Thymus (tissue), 11 donors: ENCODE measurements at regions not wholly inside any gene's neighbourhood (a gene's known extent, or its start where the extent isn't known, plus 50 kb on each side); places are given as distances from the start of the nearest gene placed in this dataset.

Source experiments
- DNase-seq, 9 donors: peaks; one replicate each; pipeline ENCODE4 v3.0.0-alpha.2; 2013; ENCODE audit warnings: low spot score in 9 of 9, low read depth in 6 of 9, missing footprints in 1 of 9
- H3K27ac ChIP-seq, 2 donors: one replicate each; pipeline ENCODE4 v1.5.1; 2013; ENCODE audit warnings: control low read depth in 1 of 2, low read depth in 1 of 2, low read length in 1 of 2, mild to moderate bottlenecking in 1 of 2, moderate library complexity in 1 of 2
- H3K27me3 ChIP-seq, 2 donors: one replicate each; pipeline ENCODE4 v1.5.1; 2013; ENCODE audit warnings: low read length in 1 of 2; ENCODE audit not compliant: control insufficient read depth in 2 of 2, insufficient read depth in 1 of 2
- H3K36me3 ChIP-seq, 2 donors: one replicate each; pipeline ENCODE4 v1.5.1; 2013; ENCODE audit warnings: low read length in 1 of 2, mild to moderate bottlenecking in 1 of 2, moderate library complexity in 1 of 2; ENCODE audit not compliant: control insufficient read depth in 2 of 2, insufficient read depth in 2 of 2
- H3K4me1 ChIP-seq, 2 donors: one replicate each; pipeline ENCODE4 v1.5.1; 2013; ENCODE audit warnings: low read length in 2 of 2; ENCODE audit not compliant: control insufficient read depth in 2 of 2, insufficient read depth in 2 of 2
- H3K4me3 ChIP-seq, 2 donors: one replicate each; pipeline ENCODE4 v1.5.1; 2013; ENCODE audit warnings: low read length in 2 of 2, control low read depth in 1 of 2, mild to moderate bottlenecking in 1 of 2
- H3K9me3 ChIP-seq, 2 donors: one replicate each; pipeline ENCODE4 v1.5.1; 2013; ENCODE audit warnings: low read length in 1 of 2, mild to moderate bottlenecking in 1 of 2; ENCODE audit not compliant: control insufficient read depth in 2 of 2, insufficient read depth in 1 of 2
- WGBS: extraction: QIAGEN DNeasy Blood & Tissue Kit; methylation state at CpG from one replicate; pipeline ENCODE4 v1.1.7; 2013; 5-methylcytosine and 5-hydroxymethylcytosine counted together
- donor health status: healthy.

- no peak for DNase-seq
- Histone ChIP-seq H3K27ac (no peak overlapping the region), H3K36me3 (no peaks in the 10 kb centered on the region), H3K4me3 (no peak overlapping the region), H3K4me1 (peaks cover 0 to 20% of the 10 kb centered on the region in 2 donors), H3K9me3 (peaks cover 0 to 1% of the 10 kb centered on the region in 2 donors), H3K27me3 (no peaks in the 10 kb centered on the region)
- WGBS = 95% methylated on average over 3 of the region's 3 CpGs
Observed at GRCh38 chr18:8979258-8979988, 123.1 kb upstream of the NDUFV2 start.

GRCh38 chr18:8980496-8980895 lies 122.0 kb upstream of the NDUFV2 start:
- peaks cover 0 to 20% of the 10 kb centered on the region in 2 donors for H3K4me1 ChIP-seq
- H3K4me3 ChIP-seq = no peak overlapping the region
- WGBS = 96% methylated on average over 6 of the region's 6 CpGs
- no peak for DNase-seq
- no peaks in the 10 kb centered on the region for H3K9me3 ChIP-seq
- no peak overlapping the region for H3K27ac ChIP-seq
- no peaks in the 10 kb centered on the region for H3K36me3 ChIP-seq
- no peaks in the 10 kb centered on the region for H3K27me3 ChIP-seq

- WGBS = 96% methylated on average over 6 of the region's 6 CpGs
- H3K4me1 ChIP-seq = peaks cover 0 to 20% of the 10 kb centered on the region in 2 donors
- no peaks in the 10 kb centered on the region for H3K27me3 ChIP-seq
- no peaks in the 10 kb centered on the region for H3K9me3 ChIP-seq
- H3K27ac ChIP-seq = no peak overlapping the region
- no peaks in the 10 kb centered on the region for H3K36me3 ChIP-seq
- H3K4me3 ChIP-seq = no peak overlapping the region
- no peak for DNase-seq
Observed at GRCh38 chr18:8980918-8981317, 121.6 kb upstream of the NDUFV2 start.

- Histone ChIP-seq H3K27ac (peak overlapping the region; percentile 3 to 34), H3K9me3 (no peaks in the 10 kb centered on the region), H3K4me3 (no peak overlapping the region), H3K4me1 (peaks cover 0 to 22% of the 10 kb centered on the region in 2 donors), H3K27me3 (no peaks in the 10 kb centered on the region), H3K36me3 (no peaks in the 10 kb centered on the region)
- peak in 8 of 9 donors; percentile 22 to 74 (median 34) for DNase-seq
- 79% methylated on average over 13 of the region's 13 CpGs for WGBS
Observed at GRCh38 chr18:8982416-8983183, 119.9 kb upstream of the NDUFV2 start.

- H3K27ac ChIP-seq = peak overlapping the region; percentile 34 to 38
Observed at GRCh38 chr18:8983195-8983594, 119.3 kb upstream of the NDUFV2 start.

GRCh38 chr18:8984131-8984721 lies 118.3 kb upstream of the NDUFV2 start:
- WGBS = 92% methylated on average over 4 of the region's 4 CpGs
- Histone ChIP-seq H3K9me3 (no peaks in the 10 kb centered on the region), H3K36me3 (no peaks in the 10 kb centered on the region), H3K4me3 (no peak overlapping the region), H3K27me3 (no peaks in the 10 kb centered on the region), H3K4me1 (peaks cover 0 to 15% of the 10 kb centered on the region in 2 donors), H3K27ac (no peak overlapping the region)
- no peak for DNase-seq

More at GRCh38 chr18:8983195-8983594, 119.3 kb upstream of the NDUFV2 start:
- H3K27me3 ChIP-seq = no peaks in the 10 kb centered on the region
- H3K4me1 ChIP-seq = peaks cover 0 to 22% of the 10 kb centered on the region in 2 donors
- H3K9me3 ChIP-seq = no peaks in the 10 kb centered on the region
- H3K4me3 ChIP-seq = no peak overlapping the region
- H3K36me3 ChIP-seq = no peaks in the 10 kb centered on the region
- DNase-seq = no peak
- 84% methylated on average over 1 of the region's 1 CpG for WGBS

GRCh38 chr18:8987241-8987640 lies 115.3 kb upstream of the NDUFV2 start:
- WGBS = 81% methylated on average over 6 of the region's 6 CpGs
- Histone ChIP-seq H3K27ac (no peak overlapping the region), H3K36me3 (no peaks in the 10 kb centered on the region), H3K9me3 (no peaks in the 10 kb centered on the region), H3K4me3 (no peak overlapping the region), H3K27me3 (no peaks in the 10 kb centered on the region), H3K4me1 (peaks cover 0 to 9% of the 10 kb centered on the region in 2 donors)
- no peak for DNase-seq

- 31% methylated on average over 10 of the region's 10 CpGs for WGBS
Observed at GRCh38 chr18:8988260-8988871, 114.1 kb upstream of the NDUFV2 start.

More at GRCh38 chr18:8988260-8988871, 114.1 kb upstream of the NDUFV2 start:
- H3K4me3 ChIP-seq = no peak overlapping the region
- H3K4me1 ChIP-seq = peaks cover 0 to 6% of the 10 kb centered on the region in 2 donors
- H3K9me3 ChIP-seq = no peaks in the 10 kb centered on the region
- peak; percentile 26 to 74 (median 47) for DNase-seq
- no peak overlapping the region for H3K27ac ChIP-seq
- no peaks in the 10 kb centered on the region for H3K36me3 ChIP-seq
- H3K27me3 ChIP-seq = no peaks in the 10 kb centered on the region
